Esophagus (tissue), 2 donors: ENCODE measurements at regions not wholly inside any gene's neighbourhood (a gene's known extent, or its start where the extent isn't known, plus 50 kb on each side); places are given as distances from the start of the nearest gene placed in this dataset.

Experiments used
- H3K27ac ChIP-seq, 2 donors: one replicate each; pipeline ENCODE4 v1.5.1; 2013; ENCODE audit warnings: low read depth in 2 of 2, mild to moderate bottlenecking in 2 of 2, inconsistent platforms in 1 of 2, low read length in 1 of 2, moderate library complexity in 1 of 2
- H3K27me3 ChIP-seq, 2 donors: one replicate each; pipeline ENCODE4 v1.6.1; 2013; ENCODE audit warnings: low read length in 2 of 2, control low read depth in 1 of 2, mild to moderate bottlenecking in 1 of 2; ENCODE audit not compliant: insufficient read depth in 2 of 2, control insufficient read depth in 1 of 2
- H3K36me3 ChIP-seq, 2 donors: one replicate each; pipeline ENCODE4 v1.6.1; 2013; ENCODE audit warnings: low read length in 1 of 2; ENCODE audit not compliant: control insufficient read depth in 2 of 2, insufficient read depth in 2 of 2
- H3K4me1 ChIP-seq, 2 donors: one replicate each; pipeline ENCODE4 v1.6.1; 2013; ENCODE audit warnings: low read length in 1 of 2; ENCODE audit not compliant: control insufficient read depth in 2 of 2, insufficient read depth in 2 of 2
- H3K4me3 ChIP-seq, 2 donors: one replicate each; pipeline ENCODE4 v1.5.1; 2013; ENCODE audit warnings: low read length in 2 of 2, mild to moderate bottlenecking in 2 of 2, low read depth in 1 of 2, moderate library complexity in 1 of 2
- H3K9me3 ChIP-seq, 2 donors: one replicate each; pipeline ENCODE4 v1.6.1; 2013; ENCODE audit warnings: mild to moderate bottlenecking in 2 of 2, low read depth in 1 of 2, low read length in 1 of 2, moderate library complexity in 1 of 2; ENCODE audit not compliant: control insufficient read depth in 2 of 2, insufficient read depth in 1 of 2
- WGBS, 2 donors: extraction: QIAGEN DNeasy Blood & Tissue Kit; methylation state at CpG; one replicate each; pipeline ENCODE4 v1.1.7; 2013; 5-methylcytosine and 5-hydroxymethylcytosine counted together
- donor health status: healthy with polysubstance abuse.
- donor health status: Bipolar disorder and iron deficiency.

DNA sequence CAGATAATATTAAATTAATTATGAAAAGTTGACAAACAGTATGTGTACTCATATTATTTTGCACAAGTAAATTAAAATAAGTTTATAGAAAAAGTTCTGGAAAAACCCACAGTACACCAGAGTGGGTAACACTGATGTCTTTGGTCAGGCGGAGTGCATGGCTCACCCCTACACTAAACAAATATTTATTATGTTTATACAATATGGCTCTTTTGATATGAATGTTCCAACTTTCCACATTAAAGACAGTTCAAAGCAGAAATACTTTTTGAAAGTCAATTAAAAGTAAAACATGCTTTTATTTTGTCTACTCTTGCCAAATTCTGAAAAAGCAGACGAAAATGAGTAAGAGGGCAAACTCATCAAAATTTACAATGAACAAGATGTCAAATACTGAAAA is 56.2 kb upstream of the DCBLD2 start:
- no peak overlapping the region for H3K27ac ChIP-seq
- H3K4me3 ChIP-seq: no peak overlapping the region
- H3K27me3 ChIP-seq: no peaks in the 10 kb centered on the region
- no peaks in the 10 kb centered on the region for H3K4me1 ChIP-seq
- no peaks in the 10 kb centered on the region for H3K36me3 ChIP-seq
- H3K9me3 ChIP-seq: no peaks in the 10 kb centered on the region
- 77 to 85% methylated on average over 2 of the region's 2 CpGs for WGBS, 2 donors

DNA sequence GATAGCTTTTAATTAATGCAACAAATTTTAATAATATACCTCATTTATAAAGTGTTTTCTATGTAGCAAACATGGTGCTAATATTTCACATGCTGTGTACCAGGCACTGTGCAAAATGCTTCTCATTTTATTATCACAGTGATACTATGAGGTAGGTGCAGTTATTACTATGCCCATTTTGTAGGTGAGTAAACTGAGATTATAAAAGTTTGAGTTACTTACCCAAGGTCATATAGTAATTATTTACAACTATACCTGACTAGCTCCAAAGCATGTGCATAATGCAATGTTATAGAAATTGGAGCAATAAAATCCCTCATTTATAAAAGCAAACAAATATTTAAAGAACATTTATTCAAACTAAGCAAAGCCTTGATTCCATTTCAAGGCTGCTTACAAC is 54.5 kb upstream of the DCBLD2 start:
- no peaks in the 10 kb centered on the region for H3K4me1 ChIP-seq
- H3K9me3 ChIP-seq: no peaks in the 10 kb centered on the region
- H3K36me3 ChIP-seq: no peaks in the 10 kb centered on the region
- no peak overlapping the region for H3K27ac ChIP-seq
- H3K4me3 ChIP-seq: no peak overlapping the region
- H3K27me3 ChIP-seq: no peaks in the 10 kb centered on the region

DNA sequence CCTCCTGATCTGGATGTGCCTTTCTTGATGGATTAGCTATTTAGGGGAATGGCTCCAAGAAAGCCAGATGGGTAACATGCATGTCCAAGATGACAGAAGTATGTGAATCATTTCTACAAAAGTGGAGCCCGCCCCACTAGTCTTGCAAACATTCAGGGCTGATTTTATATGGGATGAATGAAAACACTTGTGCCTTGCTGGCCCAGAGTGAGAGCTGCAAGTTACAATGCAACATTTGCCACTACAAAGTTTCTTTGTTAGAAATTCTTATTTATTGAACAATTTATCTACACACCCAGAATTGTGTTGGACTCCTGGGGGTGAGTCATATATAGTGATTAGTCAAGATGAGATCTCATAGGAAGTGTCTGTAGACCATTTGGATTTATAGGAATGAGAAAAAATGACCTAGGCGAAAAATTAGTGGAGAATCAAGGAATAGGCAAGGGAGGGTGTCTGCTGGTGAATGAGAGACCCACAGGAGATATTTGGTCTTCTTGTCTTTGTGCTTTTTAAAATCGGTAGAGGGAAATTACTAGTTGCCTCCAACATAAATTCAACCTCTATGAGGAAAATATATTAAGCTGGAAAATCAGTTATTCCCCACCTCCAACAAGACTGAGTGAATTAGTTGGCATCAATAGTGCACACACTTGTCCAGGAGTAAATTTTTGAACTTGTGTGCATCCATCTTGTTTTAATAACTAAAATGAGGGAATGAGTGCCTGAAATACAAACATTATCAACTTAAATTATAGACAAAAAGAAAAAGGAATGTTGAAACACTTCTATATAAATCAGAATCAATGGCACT is 53.5 kb upstream of the DCBLD2 start:
- Histone ChIP-seq H3K4me1 (no peaks in the 10 kb centered on the region), H3K27me3 (no peaks in the 10 kb centered on the region), H3K36me3 (no peaks in the 10 kb centered on the region), H3K9me3 (no peaks in the 10 kb centered on the region), H3K27ac (no peak overlapping the region), H3K4me3 (no peak overlapping the region)
- WGBS, 2 donors: 78 to 83% methylated on average over 3 of the region's 3 CpGs

DNA sequence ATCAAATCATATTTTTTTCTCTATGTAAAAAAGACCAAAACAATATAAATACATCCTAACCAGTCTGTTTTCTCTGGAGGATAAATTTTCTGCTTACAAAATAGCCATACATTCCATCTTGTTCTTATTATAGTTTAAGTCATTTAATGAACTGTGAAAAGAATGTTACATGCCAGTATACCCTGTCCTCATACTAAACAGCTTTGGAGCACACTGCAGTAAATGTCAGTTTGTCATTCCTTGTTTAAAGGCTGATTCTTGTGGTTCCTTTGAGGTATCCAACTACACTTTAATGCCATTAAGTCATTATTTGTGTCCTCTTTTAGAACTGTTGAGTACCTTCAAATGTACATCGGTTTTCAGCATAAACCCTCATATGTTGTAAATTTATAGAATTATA is 52.7 kb upstream of the DCBLD2 start:
- Histone ChIP-seq H3K27ac (no peak overlapping the region), H3K4me3 (no peak overlapping the region)
- WGBS, 2 donors: 67% methylated on average over 1 of the region's 1 CpG

DNA sequence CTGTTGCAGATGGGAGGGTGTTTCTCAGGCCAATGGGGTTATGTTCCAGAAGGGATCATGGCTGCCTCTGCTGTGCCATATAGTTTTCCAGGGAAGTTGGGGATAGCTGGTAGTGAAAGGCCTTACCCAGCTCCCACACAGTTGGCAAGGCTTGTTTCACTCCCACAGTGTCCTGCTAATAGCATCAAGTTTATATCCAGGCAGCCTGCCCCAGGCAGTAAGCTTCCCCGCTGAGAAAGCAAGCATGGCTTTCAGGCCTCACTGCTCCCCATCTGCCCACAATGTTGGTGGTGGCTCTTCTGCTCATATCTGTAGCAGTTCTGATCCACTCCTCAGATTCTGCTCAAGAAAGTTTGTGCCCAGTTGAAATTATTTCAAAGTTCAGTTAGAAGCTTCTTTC is 50.9 kb upstream of the DCBLD2 start:
- H3K27ac ChIP-seq: no peak overlapping the region
- no peak overlapping the region for H3K4me3 ChIP-seq
- no peaks in the 10 kb centered on the region for H3K36me3 ChIP-seq
- H3K4me1 ChIP-seq: no peaks in the 10 kb centered on the region
- H3K27me3 ChIP-seq: no peaks in the 10 kb centered on the region
- H3K9me3 ChIP-seq: no peaks in the 10 kb centered on the region
- 89 to 95% methylated on average over 1 of the region's 1 CpG for WGBS, 2 donors

More for the DNA sequence above, 52.7 kb upstream of the DCBLD2 start:
- H3K9me3 ChIP-seq: no peaks in the 10 kb centered on the region
- no peaks in the 10 kb centered on the region for H3K36me3 ChIP-seq
- H3K4me1 ChIP-seq: no peaks in the 10 kb centered on the region
- no peaks in the 10 kb centered on the region for H3K27me3 ChIP-seq
